Gastrocnemius medialis (tissue), 4 donors: ENCODE measurements at regions not wholly inside any gene's neighbourhood (a gene's known extent, or its start where the extent isn't known, plus 50 kb on each side); places are given as distances from the start of the nearest gene placed in this dataset.

Experiments
- POLR2A ChIP-seq, 2 donors: fragments of 450-650 bp; IDR thresholded peaks; one replicate each; pipeline ENCODE4 v1.6.1; 2017; ENCODE audit warnings: antibody characterized with exemption in 2 of 2, mild to moderate bottlenecking in 2 of 2, moderate library complexity in 2 of 2
- TF ChIP-seq, protein P1 (sequence below), 5 experiments: fragments of 450-650 bp in 3 of 5; fragments of 200-600 bp in 2 of 5; sonication (generic) in 2 of 5; IDR thresholded peaks in 4 of 5; conservative IDR thresholded peaks in 1 of 5; 1 replicate in 4 of 5; 2 replicates in 1 of 5; pipeline ENCODE4 v1.5.1; 2016 to 2019; ENCODE audit warnings: antibody characterized with exemption in 5 of 5, mild to moderate bottlenecking in 3 of 5, moderate library complexity in 3 of 5

- TF ChIP-seq, protein P1, sequence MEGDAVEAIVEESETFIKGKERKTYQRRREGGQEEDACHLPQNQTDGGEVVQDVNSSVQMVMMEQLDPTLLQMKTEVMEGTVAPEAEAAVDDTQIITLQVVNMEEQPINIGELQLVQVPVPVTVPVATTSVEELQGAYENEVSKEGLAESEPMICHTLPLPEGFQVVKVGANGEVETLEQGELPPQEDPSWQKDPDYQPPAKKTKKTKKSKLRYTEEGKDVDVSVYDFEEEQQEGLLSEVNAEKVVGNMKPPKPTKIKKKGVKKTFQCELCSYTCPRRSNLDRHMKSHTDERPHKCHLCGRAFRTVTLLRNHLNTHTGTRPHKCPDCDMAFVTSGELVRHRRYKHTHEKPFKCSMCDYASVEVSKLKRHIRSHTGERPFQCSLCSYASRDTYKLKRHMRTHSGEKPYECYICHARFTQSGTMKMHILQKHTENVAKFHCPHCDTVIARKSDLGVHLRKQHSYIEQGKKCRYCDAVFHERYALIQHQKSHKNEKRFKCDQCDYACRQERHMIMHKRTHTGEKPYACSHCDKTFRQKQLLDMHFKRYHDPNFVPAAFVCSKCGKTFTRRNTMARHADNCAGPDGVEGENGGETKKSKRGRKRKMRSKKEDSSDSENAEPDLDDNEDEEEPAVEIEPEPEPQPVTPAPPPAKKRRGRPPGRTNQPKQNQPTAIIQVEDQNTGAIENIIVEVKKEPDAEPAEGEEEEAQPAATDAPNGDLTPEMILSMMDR (IDR thresholded peaks at IDR 0.05 in 4 of 5, conservative IDR thresholded peaks at IDR 0.05 in 1 of 5): no peak
- TF ChIP-seq POLR2A (IDR thresholded peaks at IDR 0.05): no peak
These were observed 53.7 kb upstream of the CFAP46 start for GRCh38 chr10:132995909-132996602.
